ENCODE measurements at regions not wholly inside any gene's neighbourhood (a gene's known extent, or its start where the extent isn't known, plus 50 kb on each side); places are given as distances from the start of the nearest gene placed in this dataset.

- Histone ChIP-seq H3K79me2 (no peaks in the 10 kb centered on the region), H2AFZ (no peak overlapping the region), H3K9me3 (ENCODE audit: low read depth) (no peaks in the 10 kb centered on the region), H3K27ac (no peak overlapping the region), H3K4me3 (no peak overlapping the region), H4K20me1 (ENCODE audit: insufficient read depth, poor library complexity, severe bottlenecking) (no peaks in the 10 kb centered on the region), H3K9me2 (replicated peaks; ENCODE audit: insufficient read depth) (no peaks in the 10 kb centered on the region), H3K36me3 (replicated peaks; ENCODE audit: insufficient read depth, low read depth) (no peaks in the 10 kb centered on the region), H3K4me1 (ENCODE audit: insufficient read depth) (no peaks in the 10 kb centered on the region), H3K4me2 (no peak overlapping the region), H3K27me3 (no peaks in the 10 kb centered on the region)
- WGBS (ENCODE audit: low lambda C conversion rate, missing lambda C conversion rate): 75% methylated on average over 5 of the region's 5 CpGs
- no peak for DNase-seq (ENCODE audit: low spot score)
- TF ChIP-seq EZH2 (IDR thresholded peaks at IDR 0.05; ENCODE audit: borderline replicate concordance) (no peak), CTCF (IDR thresholded peaks at IDR 0.05; ENCODE audit: poor library complexity) (no peak), EZH2phosphoT487 (IDR thresholded peaks at IDR 0.05; ENCODE audit: low read depth, severe bottlenecking, unreplicated experiment) (no peak)
These were observed 65.7 kb upstream of the ANKH start for GRCh38 chr5:14937254-14937653.

- no peaks in the 10 kb centered on the region for H4K20me1 ChIP-seq (ENCODE audit: insufficient read depth, poor library complexity, severe bottlenecking)
These were observed 65.0 kb upstream of the ANKH start for GRCh38 chr5:14936588-14936987.

GRCh38 chr5:14935341-14935740 is 63.8 kb upstream of the ANKH start:
- no peaks in the 10 kb centered on the region for H3K36me3 ChIP-seq (replicated peaks; ENCODE audit: insufficient read depth, low read depth)
- H4K20me1 ChIP-seq (ENCODE audit: insufficient read depth, poor library complexity, severe bottlenecking): no peaks in the 10 kb centered on the region
- H3K27ac ChIP-seq: no peak overlapping the region
- H3K9me3 ChIP-seq (ENCODE audit: low read depth): no peaks in the 10 kb centered on the region
- DNase-seq (ENCODE audit: low spot score): no peak
- no peaks in the 10 kb centered on the region for H3K4me1 ChIP-seq (ENCODE audit: insufficient read depth)
- H3K27me3 ChIP-seq: no peaks in the 10 kb centered on the region
- TF ChIP-seq CTCF (IDR thresholded peaks at IDR 0.05; ENCODE audit: poor library complexity) (no peak), EZH2 (IDR thresholded peaks at IDR 0.05; ENCODE audit: borderline replicate concordance) (no peak), EZH2phosphoT487 (IDR thresholded peaks at IDR 0.05; ENCODE audit: low read depth, severe bottlenecking, unreplicated experiment) (no peak)
- H2AFZ ChIP-seq: no peak overlapping the region
- 81% methylated on average over 3 of the region's 3 CpGs for WGBS (ENCODE audit: low lambda C conversion rate, missing lambda C conversion rate)
- H3K9me2 ChIP-seq (replicated peaks; ENCODE audit: insufficient read depth): no peaks in the 10 kb centered on the region
- H3K4me3 ChIP-seq: no peak overlapping the region
- H3K4me2 ChIP-seq: no peak overlapping the region
- no peaks in the 10 kb centered on the region for H3K79me2 ChIP-seq

More at GRCh38 chr5:14936588-14936987, 65.0 kb upstream of the ANKH start:
- Histone ChIP-seq H3K4me3 (no peak overlapping the region), H3K27me3 (no peaks in the 10 kb centered on the region), H3K36me3 (replicated peaks; ENCODE audit: insufficient read depth, low read depth) (no peaks in the 10 kb centered on the region), H3K27ac (no peak overlapping the region), H3K4me1 (ENCODE audit: insufficient read depth) (no peaks in the 10 kb centered on the region), H3K79me2 (no peaks in the 10 kb centered on the region), H3K9me2 (replicated peaks; ENCODE audit: insufficient read depth) (no peaks in the 10 kb centered on the region), H3K4me2 (no peak overlapping the region), H3K9me3 (ENCODE audit: low read depth) (no peaks in the 10 kb centered on the region), H2AFZ (no peak overlapping the region)
- DNase-seq (ENCODE audit: low spot score): no peak
- WGBS (ENCODE audit: low lambda C conversion rate, missing lambda C conversion rate): 84% methylated on average over 2 of the region's 2 CpGs
- TF ChIP-seq CTCF (IDR thresholded peaks at IDR 0.05; ENCODE audit: poor library complexity) (no peak), EZH2phosphoT487 (IDR thresholded peaks at IDR 0.05; ENCODE audit: low read depth, severe bottlenecking, unreplicated experiment) (no peak), EZH2 (IDR thresholded peaks at IDR 0.05; ENCODE audit: borderline replicate concordance) (no peak)
